ENCODE measurements at regions not wholly inside any gene's neighbourhood (a gene's known extent, or its start where the extent isn't known, plus 50 kb on each side); places are given as distances from the start of the nearest gene placed in this dataset.

GRCh38 chr20:22794200-22794599 is 209.8 kb upstream of the FOXA2 start:
- H3K27ac ChIP-seq: peak overlapping the region; percentile 52 to 78
- no peak for TF ChIP-seq CTCF (IDR thresholded peaks at IDR 0.05)
- H3K27me3 ChIP-seq: no peaks in the 10 kb centered on the region
- peaks cover 4 to 27% of the 10 kb centered on the region in 2 donors for H3K4me1 ChIP-seq
- DNase-seq (ENCODE audit: low spot score in 2 of 2): no peak
- no peaks in the 10 kb centered on the region for H3K9me3 ChIP-seq
- H3K4me3 ChIP-seq: no peak overlapping the region
- intact Hi-C loops (cut with DNase I): loop anchor here (10.0 kb wide), 1 partner anchor 551 kb away; no protein-coding TSS in a partner anchor
- no peaks in the 10 kb centered on the region for H3K36me3 ChIP-seq

- H3K36me3 ChIP-seq: no peaks in the 10 kb centered on the region
- peak overlapping the region; percentile 52 to 78 for H3K27ac ChIP-seq
- no peak for DNase-seq (ENCODE audit: low spot score in 2 of 2)
- H3K4me1 ChIP-seq: peaks cover 4 to 27% of the 10 kb centered on the region in 2 donors
- H3K27me3 ChIP-seq: no peaks in the 10 kb centered on the region
- H3K9me3 ChIP-seq: no peaks in the 10 kb centered on the region
- no peak for TF ChIP-seq CTCF (IDR thresholded peaks at IDR 0.05)
- H3K4me3 ChIP-seq: no peak overlapping the region
- intact Hi-C loops (cut with DNase I): loop anchor here (5.0 to 10.0 kb wide), 4 partner anchors 73 to 549 kb away; partner anchors contain the start of gene THBD
These were observed 211.1 kb upstream of the FOXA2 start for GRCh38 chr20:22795433-22795832.

GRCh38 chr20:22795871-22796270 is 211.5 kb upstream of the FOXA2 start:
- Histone ChIP-seq H3K27me3 (no peaks in the 10 kb centered on the region), H3K4me3 (no peak overlapping the region), H3K27ac (peak overlapping the region; percentile 52 to 78), H3K4me1 (peaks cover 4 to 27% of the 10 kb centered on the region in 2 donors), H3K36me3 (no peaks in the 10 kb centered on the region), H3K9me3 (no peaks in the 10 kb centered on the region)
- intact Hi-C loops (cut with DNase I): loop anchor here (2.0 to 10.0 kb wide), 5 partner anchors 29 to 549 kb away; partner anchors contain the start of gene THBD
- DNase-seq (ENCODE audit: low spot score in 2 of 2): peak in 1 of 2 donors; percentile 87
- TF ChIP-seq CTCF (IDR thresholded peaks at IDR 0.05): no peak

- peaks cover 4 to 27% of the 10 kb centered on the region in 2 donors for H3K4me1 ChIP-seq
- H3K4me3 ChIP-seq: no peak overlapping the region
- H3K27me3 ChIP-seq: no peaks in the 10 kb centered on the region
- H3K27ac ChIP-seq: peak overlapping the region in 1 of 2 donors; percentile 50
- no peak for TF ChIP-seq CTCF (IDR thresholded peaks at IDR 0.05)
- H3K36me3 ChIP-seq: no peaks in the 10 kb centered on the region
- intact Hi-C loops (cut with DNase I): loop anchor here (2.0 to 10.0 kb wide), 5 partner anchors 30 to 548 kb away; partner anchors contain the start of gene THBD
- DNase-seq (ENCODE audit: low spot score in 2 of 2): no peak
- no peaks in the 10 kb centered on the region for H3K9me3 ChIP-seq
These were observed 212.2 kb upstream of the FOXA2 start for GRCh38 chr20:22796469-22797077.

- TF ChIP-seq CTCF (IDR thresholded peaks at IDR 0.05): no peak
- no peaks in the 10 kb centered on the region for H3K27me3 ChIP-seq
- no peaks in the 10 kb centered on the region for H3K9me3 ChIP-seq
- intact Hi-C loops (cut with DNase I): loop anchor here (2.0 to 10.0 kb wide), 5 partner anchors 30 to 548 kb away; partner anchors contain the start of gene THBD
- H3K27ac ChIP-seq: peak overlapping the region in 1 of 2 donors; percentile 50
- H3K36me3 ChIP-seq: no peaks in the 10 kb centered on the region
- peaks cover 4 to 27% of the 10 kb centered on the region in 2 donors for H3K4me1 ChIP-seq
- H3K4me3 ChIP-seq: no peak overlapping the region
- DNase-seq (ENCODE audit: low spot score in 2 of 2): no peak
These were observed 212.7 kb upstream of the FOXA2 start for GRCh38 chr20:22797103-22797502.
